Erythroblast (primary cell): ENCODE measurements at regions not wholly inside any gene's neighbourhood (a gene's known extent, or its start where the extent isn't known, plus 50 kb on each side); places are given as distances from the start of the nearest gene placed in this dataset.

Experiments used
- GATA1 ChIP-seq: IDR thresholded peaks from 2 replicates; pipeline ENCODE4 v1.6.1; 2011; ENCODE audit warnings: low read depth, mild to moderate bottlenecking, control low read depth, low read length, moderate library complexity
- POLR2A ChIP-seq: IDR thresholded peaks from 2 replicates; pipeline ENCODE4 v1.6.1; 2011; ENCODE audit warnings: mild to moderate bottlenecking, low read length

- no peak for TF ChIP-seq POLR2A
- no peak for TF ChIP-seq GATA1
Measured at GRCh38 chr5:107743373-107744000, 72.8 kb upstream of the EFNA5 start.
